ENCODE measurements at regions not wholly inside any gene's neighbourhood (a gene's known extent, or its start where the extent isn't known, plus 50 kb on each side); places are given as distances from the start of the nearest gene placed in this dataset.
"Not testable (repeated sequence)": the region's sequence is repeated elsewhere in the genome, so short reads cannot be mapped to it uniquely, and the experiment has no call there.

DNA sequence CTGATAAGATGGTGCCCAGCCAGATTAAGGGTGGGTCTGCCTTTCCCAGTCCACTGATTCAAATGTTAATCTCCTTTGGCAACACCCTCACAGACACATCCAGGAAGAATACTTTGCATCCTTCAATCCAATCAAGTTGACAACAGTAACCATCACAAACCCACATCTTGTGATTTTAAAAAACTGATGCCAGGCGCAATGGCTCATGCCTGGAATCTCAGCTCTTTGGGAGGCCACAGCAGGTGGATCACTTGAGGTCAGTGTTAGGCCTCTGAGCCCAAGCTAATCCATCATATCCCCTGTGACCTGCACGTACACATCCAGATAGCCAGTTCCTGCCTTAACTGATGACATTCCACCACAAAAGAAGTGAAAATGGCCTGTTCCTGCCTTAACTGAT, 74.9 kb upstream of the ZNF462 start:
- H3K36me3 ChIP-seq (ENCODE audit: control insufficient read depth in 1 of 2, insufficient read depth in 2 of 2, low read depth in 1 of 2, low read length in 2 of 2); H2BK12ac ChIP-seq (ENCODE audit: low read length in 2 of 2): not testable (repeated sequence)
- WGBS: 39% methylated on average over 2 of the region's 2 CpGs

DNA sequence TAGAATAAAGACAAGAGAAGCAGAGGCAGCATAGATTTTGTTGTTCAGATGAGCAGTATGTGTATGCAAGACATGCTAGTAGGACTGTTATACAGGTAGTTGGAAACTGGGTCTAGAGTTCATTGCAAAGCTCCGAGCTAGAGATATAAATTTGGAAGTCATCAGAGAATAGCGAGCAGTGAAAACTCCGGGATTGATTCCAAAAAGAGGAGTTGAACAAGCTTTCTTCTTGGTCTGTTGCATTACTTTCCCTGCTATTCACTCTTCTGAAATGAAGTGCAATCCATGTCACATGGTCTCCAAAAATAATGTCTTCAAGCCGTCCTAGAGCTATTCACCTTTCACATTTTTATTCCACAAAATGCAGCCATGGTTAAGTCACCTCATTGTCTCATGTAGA, 67.9 kb upstream of the ZNF462 start:
- no peak overlapping the region for H3K27ac ChIP-seq (ENCODE audit: low read length, poor library complexity, severe bottlenecking)
- no peak overlapping the region for H2AFZ ChIP-seq (ENCODE audit: low read depth, low read length)
- no peak overlapping the region for H3K23ac ChIP-seq (ENCODE audit: low read length in 2 of 2)
- H4K8ac ChIP-seq (ENCODE audit: low read length): no peak overlapping the region
- H3K4me2 ChIP-seq (ENCODE audit: low read length, poor library complexity, severe bottlenecking): no peak overlapping the region
- no peaks in the 10 kb centered on the region for H3K27me3 ChIP-seq (ENCODE audit: control insufficient read depth in 1 of 2, insufficient read depth in 1 of 2, low read length in 2 of 2)
- no peaks in the 10 kb centered on the region for H3K9me3 ChIP-seq (ENCODE audit: control insufficient read depth, low read length)
- no peak overlapping the region for H3K4ac ChIP-seq (ENCODE audit: low read depth in 1 of 2, low read length in 2 of 2)
- no peak overlapping the region for H3K14ac ChIP-seq (ENCODE audit: low read length in 2 of 2)
- no peak overlapping the region for H4K91ac ChIP-seq (ENCODE audit: low read length)
- H2AK5ac ChIP-seq (ENCODE audit: low read length, severe bottlenecking): no peak overlapping the region
- H2BK15ac ChIP-seq (ENCODE audit: low read depth, poor library complexity, severe bottlenecking): no peak overlapping the region
- WGBS: 97% methylated on average over 4 of the region's 4 CpGs
- no peaks in the 10 kb centered on the region for H3K79me1 ChIP-seq (replicated peaks; ENCODE audit: low read length, poor library complexity, severe bottlenecking)
- DNase-seq: no peak
- no peak overlapping the region for H3K9ac ChIP-seq (ENCODE audit: low read length)
- H3K4me1 ChIP-seq (ENCODE audit: control insufficient read depth, insufficient read depth, low read depth, low read length): peaks cover 4% of the 10 kb centered on the region
- H3K18ac ChIP-seq (ENCODE audit: low read depth in 1 of 2, low read length in 2 of 2): no peak overlapping the region
- H2BK5ac ChIP-seq (ENCODE audit: low read depth, low read length, poor library complexity, severe bottlenecking): no peak overlapping the region
- H3K36me3 ChIP-seq (ENCODE audit: control insufficient read depth in 1 of 2, insufficient read depth in 2 of 2, low read depth in 1 of 2, low read length in 2 of 2): no peaks in the 10 kb centered on the region
- H3K4me3 ChIP-seq (ENCODE audit: insufficient read depth in 1 of 2, low read depth in 1 of 2, low read length in 2 of 2): no peak overlapping the region
- no peak overlapping the region for H2BK12ac ChIP-seq (ENCODE audit: low read length in 2 of 2)
- H2BK120ac ChIP-seq (ENCODE audit: low read depth, low read length): no peak overlapping the region

More for the DNA sequence above, 74.9 kb upstream of the ZNF462 start:
- not testable (repeated sequence) for H3K4me2 ChIP-seq (ENCODE audit: low read length, poor library complexity, severe bottlenecking); H3K23ac ChIP-seq (ENCODE audit: low read length in 2 of 2); H4K8ac ChIP-seq (ENCODE audit: low read length); H3K4me3 ChIP-seq (ENCODE audit: insufficient read depth in 1 of 2, low read depth in 1 of 2, low read length in 2 of 2); H3K4me1 ChIP-seq (ENCODE audit: control insufficient read depth, insufficient read depth, low read depth, low read length); H3K18ac ChIP-seq (ENCODE audit: low read depth in 1 of 2, low read length in 2 of 2); DNase-seq; H2BK120ac ChIP-seq (ENCODE audit: low read depth, low read length); H2BK5ac ChIP-seq (ENCODE audit: low read depth, low read length, poor library complexity, severe bottlenecking); H3K9me3 ChIP-seq (ENCODE audit: control insufficient read depth, low read length); H4K91ac ChIP-seq (ENCODE audit: low read length); H3K9ac ChIP-seq (ENCODE audit: low read length); H3K79me1 ChIP-seq (replicated peaks; ENCODE audit: low read length, poor library complexity, severe bottlenecking); H3K4ac ChIP-seq (ENCODE audit: low read depth in 1 of 2, low read length in 2 of 2); H3K27ac ChIP-seq (ENCODE audit: low read length, poor library complexity, severe bottlenecking); H2BK15ac ChIP-seq (ENCODE audit: low read depth, poor library complexity, severe bottlenecking); H3K14ac ChIP-seq (ENCODE audit: low read length in 2 of 2); H2AFZ ChIP-seq (ENCODE audit: low read depth, low read length); H3K27me3 ChIP-seq (ENCODE audit: control insufficient read depth in 1 of 2, insufficient read depth in 1 of 2, low read length in 2 of 2); H2AK5ac ChIP-seq (ENCODE audit: low read length, severe bottlenecking)

DNA sequence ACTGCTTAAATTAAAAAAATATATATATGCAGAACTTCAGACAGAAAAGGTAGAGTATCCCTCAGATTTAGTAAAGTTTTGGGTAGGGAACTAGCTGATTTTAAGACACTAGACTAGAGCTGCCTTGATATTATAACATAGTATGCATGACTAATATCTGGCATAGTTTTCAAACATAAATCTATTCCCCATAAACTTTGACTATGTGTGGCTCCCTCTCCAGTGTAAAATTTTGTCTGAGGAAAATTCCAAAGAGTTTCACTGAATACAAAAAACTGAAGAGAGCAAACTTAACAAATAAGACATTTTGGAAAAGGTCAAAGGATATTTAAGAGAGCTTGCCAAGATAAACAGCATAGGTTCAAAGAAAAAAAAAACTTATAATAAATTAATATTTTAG, 66.2 kb upstream of the ZNF462 start:
- Histone ChIP-seq H2BK15ac (ENCODE audit: low read depth, poor library complexity, severe bottlenecking) (no peak overlapping the region), H3K9ac (ENCODE audit: low read length) (no peak overlapping the region), H4K91ac (ENCODE audit: low read length) (no peak overlapping the region), H3K4ac (ENCODE audit: low read depth in 1 of 2, low read length in 2 of 2) (no peak overlapping the region), H3K36me3 (ENCODE audit: control insufficient read depth in 1 of 2, insufficient read depth in 2 of 2, low read depth in 1 of 2, low read length in 2 of 2) (no peaks in the 10 kb centered on the region), H3K23ac (ENCODE audit: low read length in 2 of 2) (no peak overlapping the region), H2BK12ac (ENCODE audit: low read length in 2 of 2) (no peak overlapping the region), H2AFZ (ENCODE audit: low read depth, low read length) (no peak overlapping the region), H3K4me3 (ENCODE audit: insufficient read depth in 1 of 2, low read depth in 1 of 2, low read length in 2 of 2) (no peak overlapping the region), H3K4me1 (ENCODE audit: control insufficient read depth, insufficient read depth, low read depth, low read length) (peaks cover 7% of the 10 kb centered on the region), H3K27me3 (ENCODE audit: control insufficient read depth in 1 of 2, insufficient read depth in 1 of 2, low read length in 2 of 2) (no peaks in the 10 kb centered on the region), H2BK120ac (ENCODE audit: low read depth, low read length) (no peak overlapping the region), H2AK5ac (ENCODE audit: low read length, severe bottlenecking) (no peak overlapping the region), H4K8ac (ENCODE audit: low read length) (no peak overlapping the region), H3K4me2 (ENCODE audit: low read length, poor library complexity, severe bottlenecking) (no peak overlapping the region), H3K27ac (ENCODE audit: low read length, poor library complexity, severe bottlenecking) (no peak overlapping the region), H3K79me1 (replicated peaks; ENCODE audit: low read length, poor library complexity, severe bottlenecking) (no peaks in the 10 kb centered on the region), H2BK5ac (ENCODE audit: low read depth, low read length, poor library complexity, severe bottlenecking) (no peak overlapping the region), H3K14ac (ENCODE audit: low read length in 2 of 2) (no peak overlapping the region), H3K18ac (ENCODE audit: low read depth in 1 of 2, low read length in 2 of 2) (no peak overlapping the region), H3K9me3 (ENCODE audit: control insufficient read depth, low read length) (no peaks in the 10 kb centered on the region)
- no peak for DNase-seq

DNA sequence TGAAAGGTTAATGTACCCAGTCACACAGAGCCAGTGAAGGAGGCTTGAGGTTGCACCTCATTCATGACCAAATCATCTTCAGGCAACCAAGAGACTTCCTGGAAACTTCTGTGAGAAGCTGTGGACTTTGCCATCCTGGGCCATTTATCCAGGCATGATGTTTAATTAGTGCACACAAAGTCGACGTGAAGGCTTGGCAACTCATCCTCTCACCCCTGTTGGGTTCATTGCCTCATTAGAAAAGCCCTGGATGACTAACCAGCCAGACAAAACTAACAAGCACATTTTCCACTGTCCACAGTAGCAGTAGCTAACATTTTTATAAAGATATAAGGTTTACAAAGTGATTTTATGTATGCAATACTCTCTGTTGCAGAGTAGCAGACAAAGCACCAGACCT, 65.7 kb upstream of the ZNF462 start:
- Histone ChIP-seq H2BK12ac (ENCODE audit: low read length in 2 of 2) (no peak overlapping the region), H2BK5ac (ENCODE audit: low read depth, low read length, poor library complexity, severe bottlenecking) (no peak overlapping the region), H3K18ac (ENCODE audit: low read depth in 1 of 2, low read length in 2 of 2) (no peak overlapping the region), H3K4me3 (ENCODE audit: insufficient read depth in 1 of 2, low read depth in 1 of 2, low read length in 2 of 2) (no peak overlapping the region), H2AFZ (ENCODE audit: low read depth, low read length) (no peak overlapping the region), H2BK15ac (ENCODE audit: low read depth, poor library complexity, severe bottlenecking) (no peak overlapping the region), H3K14ac (ENCODE audit: low read length in 2 of 2) (no peak overlapping the region), H4K8ac (ENCODE audit: low read length) (no peak overlapping the region), H3K27ac (ENCODE audit: low read length, poor library complexity, severe bottlenecking) (peak overlapping the region; percentile 97), H3K9ac (ENCODE audit: low read length) (no peak overlapping the region), H2BK120ac (ENCODE audit: low read depth, low read length) (no peak overlapping the region), H3K27me3 (ENCODE audit: control insufficient read depth in 1 of 2, insufficient read depth in 1 of 2, low read length in 2 of 2) (no peaks in the 10 kb centered on the region), H2AK5ac (ENCODE audit: low read length, severe bottlenecking) (peak overlapping the region; percentile 93), H3K23ac (ENCODE audit: low read length in 2 of 2) (no peak overlapping the region), H3K4me1 (ENCODE audit: control insufficient read depth, insufficient read depth, low read depth, low read length) (peaks cover 7% of the 10 kb centered on the region), H3K4me2 (ENCODE audit: low read length, poor library complexity, severe bottlenecking) (no peak overlapping the region), H3K9me3 (ENCODE audit: control insufficient read depth, low read length) (no peaks in the 10 kb centered on the region), H4K91ac (ENCODE audit: low read length) (no peak overlapping the region), H3K4ac (ENCODE audit: low read depth in 1 of 2, low read length in 2 of 2) (no peak overlapping the region), H3K36me3 (ENCODE audit: control insufficient read depth in 1 of 2, insufficient read depth in 2 of 2, low read depth in 1 of 2, low read length in 2 of 2) (no peaks in the 10 kb centered on the region), H3K79me1 (replicated peaks; ENCODE audit: low read length, poor library complexity, severe bottlenecking) (no peaks in the 10 kb centered on the region)
- WGBS: 94% methylated on average over 2 of the region's 2 CpGs
- DNase-seq: peak; percentile 32

Data from mesenchymal stem cell (in vitro differentiated cells and primary cell).